Panc1 (cell line): ENCODE measurements at regions not wholly inside any gene's neighbourhood (a gene's known extent, or its start where the extent isn't known, plus 50 kb on each side); places are given as distances from the start of the nearest gene placed in this dataset.
A peak's percentile ranks its signal among the peaks of the same experiment; 100 is the strongest.

Source experiments
- ATAC-seq: fragments of 200-7000 bp; cut with Tn5 transposase; 2 replicates; pipeline ENCODE4 v1.9.1; 2020; ENCODE audit warnings: mild to moderate bottlenecking, moderate library complexity
- BruUV-seq: library from RNA; stranded (reverse); fragments of 400-500 nt; replicated peaks from 2 replicates; lab custom pipeline; 2021; lab: Mats Ljungman, UMichigan
- CTCF ChIA-PET: fragments of 300-600 bp; sonication (Branson Sonifier 250); formaldehyde crosslinking; loops from one replicate; lab custom pipeline; 2022; ENCODE audit warnings: antibody characterized with exemption; lab: Charles Lee
- POLR2A ChIA-PET: fragments of 300-600 bp; sonication (Branson Sonifier 250); formaldehyde crosslinking; loops from one replicate; lab custom pipeline; 2022; ENCODE audit warnings: antibody characterized with exemption; lab: Charles Lee
- DNase-seq: peaks from one replicate; pipeline ENCODE4 v3.0.0-alpha.2; 2010; ENCODE audit warnings: low read depth, low spot score
- H3K27ac ChIP-seq: 2 replicates; pipeline ENCODE4 v1.5.1; 2011; ENCODE audit warnings: mild to moderate bottlenecking, low read length, inconsistent platforms
- H3K27me3 ChIP-seq: fragments of 200-500 bp; sonication (Bioruptor generic); 2 replicates; pipeline ENCODE4 v1.6.0; 2014; ENCODE audit warnings: low read length, inconsistent platforms; ENCODE audit not compliant: control insufficient read depth, insufficient read depth
- H3K36me3 ChIP-seq: fragments of 200-500 bp; sonication (Bioruptor generic); 2 replicates; pipeline ENCODE4 v1.5.1; 2014; ENCODE audit warnings: inconsistent platforms, mild to moderate bottlenecking, low read length, moderate library complexity; ENCODE audit not compliant: control insufficient read depth, insufficient read depth
- H3K4me1 ChIP-seq: 2 replicates; pipeline ENCODE4 v1.5.1; 2011; ENCODE audit warnings: inconsistent platforms, mild to moderate bottlenecking, low read length, moderate library complexity; ENCODE audit not compliant: control insufficient read depth, insufficient read depth
- H3K4me3 ChIP-seq, 2 experiments: 2 replicates each; pipeline ENCODE4 v1.5.1; 2011 to 2012; ENCODE audit warnings: low read depth in 2 of 2, low read length in 2 of 2, mild to moderate bottlenecking in 2 of 2, inconsistent platforms in 1 of 2, moderate library complexity in 1 of 2
- H3K9me3 ChIP-seq: fragments of 200-500 bp; sonication (Bioruptor generic); 2 replicates; pipeline ENCODE4 v1.5.1; 2014; ENCODE audit warnings: low read depth, mild to moderate bottlenecking, inconsistent platforms, low read length, moderate library complexity; ENCODE audit not compliant: control insufficient read depth, insufficient read depth
- CTCF ChIP-seq: fragments of 450-650 bp; IDR thresholded peaks from 2 replicates; pipeline ENCODE4 v1.5.1; 2017; ENCODE audit warnings: mild to moderate bottlenecking
- POLR2AphosphoS5 ChIP-seq: IDR thresholded peaks from 2 replicates; pipeline ENCODE4 v1.6.1; 2012; ENCODE audit warnings: mild to moderate bottlenecking, low read depth, low read length, moderate library complexity
- SIN3A ChIP-seq: IDR thresholded peaks from 2 replicates; pipeline ENCODE4 v1.6.1; 2012; ENCODE audit warnings: low read depth, mild to moderate bottlenecking, low read length, moderate library complexity, borderline replicate concordance; ENCODE audit not compliant: insufficient read depth
- TCF7L2 ChIP-seq: IDR thresholded peaks from 2 replicates; pipeline ENCODE4 v1.6.1; 2011; ENCODE audit warnings: mild to moderate bottlenecking, low read depth, low read length, inconsistent platforms
- in situ Hi-C: cut with HindIII; loops from 2 replicates; pipeline ENCODE4 v1.10.0; 2016; ENCODE audit warnings: low sequenced_read_pairs, low pct_unique_long_range_greater_than_20kb
- intact Hi-C: fragments of 100-400 bp; cut with micrococcal nuclease; formaldehyde crosslinking; loops from one replicate; pipeline ENCODE4 v1.10.0; 2022; ENCODE audit not compliant: unreplicated experiment
- TF ChIP-seq, protein P1 (sequence below), 2 experiments: IDR thresholded peaks; 2 replicates each; pipeline ENCODE4 v1.6.1; 2011 to 2012; ENCODE audit warnings: low read depth in 2 of 2, control low read depth in 1 of 2, low read length in 1 of 2, mild to moderate bottlenecking in 1 of 2, moderate library complexity in 1 of 2; ENCODE audit not compliant: insufficient read depth in 1 of 2

GRCh38 chr6:18680842-18681241 is 293.7 kb downstream of the RNF144B start:
- TF ChIP-seq CTCF (peak; percentile 2; the same call in 1 of the 2 replicates), TCF7L2 (no peak)
- CTCF ChIA-PET, result no interaction called here
- H3K9me3 ChIP-seq, result no peaks in the 10 kb centered on the region
- DNase-seq (no peak), ATAC-seq (no peak)
- no TSS peak for BruUV-seq
- no peaks in the 10 kb centered on the region for H3K27me3 ChIP-seq
- H3K4me3 ChIP-seq, result no peak overlapping the region
- no peaks in the 10 kb centered on the region for H3K36me3 ChIP-seq
- POLR2A ChIA-PET, result no interaction called here
- in situ Hi-C loops, result no loop called here
- intact Hi-C loops, result no loop called here
- no peak overlapping the region for H3K27ac ChIP-seq
- H3K4me1 ChIP-seq, result no peaks in the 10 kb centered on the region

DNA sequence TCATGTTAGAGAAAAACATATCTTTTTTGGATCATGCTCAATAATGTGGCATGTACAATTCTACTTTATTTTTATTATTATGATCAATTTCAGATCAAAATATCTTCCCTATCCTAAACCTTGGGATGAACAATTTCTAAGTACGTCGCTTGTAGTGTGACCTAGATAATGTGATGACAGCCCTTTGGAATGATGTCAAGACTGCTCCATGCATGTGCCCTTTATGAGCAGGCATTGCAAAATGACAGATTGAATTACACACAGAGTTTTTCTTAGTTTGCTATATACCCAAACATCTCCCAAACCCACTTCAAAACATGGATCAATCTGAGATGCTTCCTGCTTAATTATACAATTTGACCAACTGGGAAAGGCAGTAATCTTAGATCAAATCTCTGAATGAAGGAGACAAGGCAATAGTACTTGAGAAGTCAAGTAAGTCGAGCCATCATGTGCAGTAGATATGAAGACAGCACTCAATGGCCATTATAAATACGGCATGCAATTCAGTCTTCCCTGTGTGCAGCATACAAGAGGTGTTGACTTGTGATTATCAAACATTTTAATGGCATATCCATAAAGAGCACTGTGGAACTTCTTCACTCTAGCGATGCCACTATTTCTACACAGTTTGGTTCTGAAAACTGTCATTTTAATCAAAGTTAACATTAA is 294.8 kb downstream of the RNF144B start:
- H3K27ac ChIP-seq, result no peak overlapping the region
- H3K36me3 ChIP-seq, result no peaks in the 10 kb centered on the region
- DNase-seq (no peak), ATAC-seq (no peak)
- POLR2A ChIA-PET, result no interaction called here
- H3K4me3 ChIP-seq, result no peak overlapping the region
- CTCF ChIA-PET, result no interaction called here
- H3K4me1 ChIP-seq, result no peaks in the 10 kb centered on the region
- H3K9me3 ChIP-seq, result no peaks in the 10 kb centered on the region
- TF ChIP-seq SIN3A (no peak), CTCF (no peak), POLR2AphosphoS5 (no peak), TCF7L2 (no peak)
- TF ChIP-seq, protein P1, sequence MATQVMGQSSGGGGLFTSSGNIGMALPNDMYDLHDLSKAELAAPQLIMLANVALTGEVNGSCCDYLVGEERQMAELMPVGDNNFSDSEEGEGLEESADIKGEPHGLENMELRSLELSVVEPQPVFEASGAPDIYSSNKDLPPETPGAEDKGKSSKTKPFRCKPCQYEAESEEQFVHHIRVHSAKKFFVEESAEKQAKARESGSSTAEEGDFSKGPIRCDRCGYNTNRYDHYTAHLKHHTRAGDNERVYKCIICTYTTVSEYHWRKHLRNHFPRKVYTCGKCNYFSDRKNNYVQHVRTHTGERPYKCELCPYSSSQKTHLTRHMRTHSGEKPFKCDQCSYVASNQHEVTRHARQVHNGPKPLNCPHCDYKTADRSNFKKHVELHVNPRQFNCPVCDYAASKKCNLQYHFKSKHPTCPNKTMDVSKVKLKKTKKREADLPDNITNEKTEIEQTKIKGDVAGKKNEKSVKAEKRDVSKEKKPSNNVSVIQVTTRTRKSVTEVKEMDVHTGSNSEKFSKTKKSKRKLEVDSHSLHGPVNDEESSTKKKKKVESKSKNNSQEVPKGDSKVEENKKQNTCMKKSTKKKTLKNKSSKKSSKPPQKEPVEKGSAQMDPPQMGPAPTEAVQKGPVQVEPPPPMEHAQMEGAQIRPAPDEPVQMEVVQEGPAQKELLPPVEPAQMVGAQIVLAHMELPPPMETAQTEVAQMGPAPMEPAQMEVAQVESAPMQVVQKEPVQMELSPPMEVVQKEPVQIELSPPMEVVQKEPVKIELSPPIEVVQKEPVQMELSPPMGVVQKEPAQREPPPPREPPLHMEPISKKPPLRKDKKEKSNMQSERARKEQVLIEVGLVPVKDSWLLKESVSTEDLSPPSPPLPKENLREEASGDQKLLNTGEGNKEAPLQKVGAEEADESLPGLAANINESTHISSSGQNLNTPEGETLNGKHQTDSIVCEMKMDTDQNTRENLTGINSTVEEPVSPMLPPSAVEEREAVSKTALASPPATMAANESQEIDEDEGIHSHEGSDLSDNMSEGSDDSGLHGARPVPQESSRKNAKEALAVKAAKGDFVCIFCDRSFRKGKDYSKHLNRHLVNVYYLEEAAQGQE (IDR thresholded peaks at IDR 0.05; ENCODE audit: insufficient read depth in 1 of 2, low read depth in 2 of 2, low read length in 1 of 2), result no peak
- intact Hi-C loops (no loop called here), in situ Hi-C loops (no loop called here)
- BruUV-seq, result no TSS peak
- H3K27me3 ChIP-seq, result no peaks in the 10 kb centered on the region
